ENCODE measurements at regions not wholly inside any gene's neighbourhood (a gene's known extent, or its start where the extent isn't known, plus 50 kb on each side); places are given as distances from the start of the nearest gene placed in this dataset.

DNA sequence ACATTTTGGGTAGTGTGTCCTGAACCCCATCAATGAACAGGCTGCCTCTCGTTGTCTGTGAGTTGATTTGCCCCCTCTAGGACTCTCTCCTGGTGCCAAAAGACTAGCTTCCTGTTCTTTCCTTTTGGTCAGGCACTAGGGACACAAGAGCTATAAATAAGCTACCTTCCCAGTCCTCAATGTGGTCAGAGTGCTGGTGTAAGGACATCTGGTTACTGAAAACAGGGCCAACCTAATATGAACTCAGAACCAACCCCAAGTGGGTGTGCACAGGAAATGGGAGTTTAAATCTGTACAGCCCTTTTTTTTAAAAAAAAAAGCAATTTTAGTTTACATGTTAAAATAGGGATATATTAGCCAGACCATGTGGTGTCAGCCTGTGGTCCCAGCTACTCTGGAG lies 129.2 kb downstream of the ZIC5 start:
- Mint-ChIP-seq H3K4me3 (no peak overlapping the region), H3K36me3 (ENCODE audit: low read depth) (peaks cover 5% of the 10 kb centered on the region), H3K4me1 (peaks cover 8% of the 10 kb centered on the region), H3K27me3 (no peaks in the 10 kb centered on the region), H3K27ac (no peak overlapping the region)
- H3K9me3 ChIP-seq (ENCODE audit: control insufficient read depth, low read length, poor library complexity, severe bottlenecking) = no peaks in the 10 kb centered on the region
- ATAC-seq (no peak), DNase-seq (no peak)

DNA sequence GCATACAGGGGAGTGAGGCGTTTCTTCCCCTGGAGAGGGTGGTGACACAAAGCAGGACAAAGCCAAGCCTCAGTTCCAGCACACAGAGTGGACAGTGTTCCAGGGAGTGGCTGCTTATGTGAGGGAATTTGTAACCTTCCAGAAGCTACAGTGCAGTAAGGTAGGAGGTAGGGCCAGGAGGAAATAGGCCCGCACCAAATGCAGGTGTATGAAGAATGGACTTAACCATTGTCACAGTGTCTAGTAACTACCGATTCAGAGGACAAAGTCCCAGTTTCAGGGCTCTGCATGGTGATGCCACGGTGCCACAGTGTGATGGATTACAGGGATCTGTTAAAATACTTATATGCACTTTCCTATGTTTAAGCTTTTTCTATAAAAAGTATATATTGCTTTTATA lies 135.3 kb downstream of the ZIC5 start:
- no peak for ATAC-seq
- Mint-ChIP-seq H3K4me3 (no peak overlapping the region), H3K27ac (no peak overlapping the region), H3K36me3 (ENCODE audit: low read depth) (peaks cover 5% of the 10 kb centered on the region), H3K27me3 (no peaks in the 10 kb centered on the region), H3K4me1 (peaks cover 11% of the 10 kb centered on the region)
- no peaks in the 10 kb centered on the region for H3K9me3 ChIP-seq (ENCODE audit: control insufficient read depth, low read length, poor library complexity, severe bottlenecking)
- DNase-seq = no peak

DNA sequence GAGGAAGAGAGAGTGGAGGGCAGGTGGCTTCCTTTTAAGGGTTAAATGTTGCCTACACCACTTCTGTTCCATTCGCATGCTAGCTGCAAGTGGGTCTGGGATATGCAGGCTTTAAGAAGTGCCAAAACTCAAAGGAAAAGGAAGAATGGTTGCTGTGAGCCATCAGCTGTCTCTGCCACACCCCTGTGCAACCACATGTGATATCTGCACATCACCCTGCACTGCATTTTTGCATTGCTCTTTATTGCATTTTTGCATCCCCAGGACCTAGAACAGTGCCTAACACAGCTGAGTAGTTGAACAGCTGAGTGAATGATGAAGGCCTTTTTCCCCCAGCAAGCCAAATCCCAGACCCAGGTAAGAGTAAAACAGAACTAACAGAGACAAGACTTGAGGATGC lies 136.1 kb downstream of the ZIC5 start:
- Mint-ChIP-seq H3K36me3 (ENCODE audit: low read depth) (peaks cover 5% of the 10 kb centered on the region), H3K4me3 (no peak overlapping the region), H3K27me3 (no peaks in the 10 kb centered on the region), H3K27ac (no peak overlapping the region), H3K4me1 (peaks cover 7% of the 10 kb centered on the region)
- DNase-seq = no peak
- ATAC-seq = no peak
- H3K9me3 ChIP-seq (ENCODE audit: control insufficient read depth, low read length, poor library complexity, severe bottlenecking) = no peaks in the 10 kb centered on the region

DNA sequence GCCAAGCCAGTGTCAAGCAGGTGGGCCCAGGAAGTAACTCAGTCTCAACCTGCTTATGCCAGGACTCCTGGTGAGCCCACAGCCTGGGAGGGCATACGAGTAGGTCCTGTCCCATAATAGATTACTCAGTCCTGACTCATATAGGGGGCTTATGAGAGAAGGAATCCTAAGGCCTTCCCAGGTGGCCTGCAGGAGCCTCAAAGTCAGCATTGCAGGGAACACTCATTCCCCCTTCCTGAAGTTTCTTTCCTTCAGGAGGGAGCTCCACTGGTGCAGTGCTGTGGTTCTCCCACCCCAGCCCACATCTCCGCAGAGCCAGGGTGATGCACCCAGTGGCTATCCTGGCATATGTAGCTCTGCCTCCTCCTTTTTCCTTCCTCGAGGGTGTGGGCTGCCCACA lies 137.3 kb downstream of the ZIC5 start:
- peaks cover 8% of the 10 kb centered on the region for H3K36me3 Mint-ChIP-seq (ENCODE audit: low read depth)
- no peak overlapping the region for H3K27ac Mint-ChIP-seq
- H3K4me3 Mint-ChIP-seq = no peak overlapping the region
- DNase-seq (no peak), ATAC-seq (no peak)
- H3K9me3 ChIP-seq (ENCODE audit: control insufficient read depth, low read length, poor library complexity, severe bottlenecking) = no peaks in the 10 kb centered on the region
- peaks cover 11% of the 10 kb centered on the region for H3K4me1 Mint-ChIP-seq
- no peaks in the 10 kb centered on the region for H3K27me3 Mint-ChIP-seq

DNA sequence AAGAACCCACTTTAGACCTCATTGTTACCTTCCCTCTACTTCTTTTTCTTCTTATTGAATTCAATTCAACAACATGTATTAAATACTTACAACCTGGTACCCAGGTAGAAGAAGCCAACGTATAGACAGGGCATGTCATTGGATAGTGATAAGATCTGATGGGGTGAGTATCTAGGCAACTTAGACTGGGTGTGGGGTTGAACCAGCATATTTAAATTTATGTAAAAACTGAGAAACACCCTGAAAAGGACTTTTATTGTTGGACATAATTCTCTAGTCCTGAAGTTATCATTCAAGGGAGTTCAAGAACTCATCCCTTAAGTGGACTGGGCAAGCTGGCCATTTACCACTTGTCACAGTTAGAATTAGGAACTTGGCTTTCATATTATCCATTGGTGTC lies 139.2 kb downstream of the ZIC5 start:
- Mint-ChIP-seq H3K4me3 (no peak overlapping the region), H3K4me1 (peaks cover 11% of the 10 kb centered on the region), H3K27ac (no peak overlapping the region), H3K36me3 (ENCODE audit: low read depth) (peaks cover 5% of the 10 kb centered on the region), H3K27me3 (no peaks in the 10 kb centered on the region)
- ATAC-seq (no peak), DNase-seq (no peak)
- H3K9me3 ChIP-seq (ENCODE audit: control insufficient read depth, low read length, poor library complexity, severe bottlenecking) = no peaks in the 10 kb centered on the region

DNA sequence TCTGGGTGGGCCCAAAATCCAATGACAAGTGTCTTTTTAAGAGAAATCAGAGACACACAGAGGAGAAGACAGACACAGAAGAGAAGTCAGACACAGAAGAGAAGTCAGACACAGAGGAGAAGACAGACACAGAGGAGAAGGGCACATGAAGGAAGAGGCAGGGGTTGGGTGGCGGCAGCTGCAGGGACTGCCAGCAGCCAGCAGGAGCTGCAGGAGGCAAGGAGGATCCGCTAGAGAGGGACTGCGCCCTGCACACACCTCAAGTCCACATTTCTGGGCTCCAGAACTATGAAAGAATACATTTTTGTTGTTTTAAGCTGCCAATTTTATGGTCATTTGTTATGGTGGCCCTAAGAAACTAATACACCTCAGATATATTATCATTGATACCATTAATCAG lies 140.6 kb downstream of the ZIC5 start:
- H3K27me3 Mint-ChIP-seq = no peaks in the 10 kb centered on the region

DNA sequence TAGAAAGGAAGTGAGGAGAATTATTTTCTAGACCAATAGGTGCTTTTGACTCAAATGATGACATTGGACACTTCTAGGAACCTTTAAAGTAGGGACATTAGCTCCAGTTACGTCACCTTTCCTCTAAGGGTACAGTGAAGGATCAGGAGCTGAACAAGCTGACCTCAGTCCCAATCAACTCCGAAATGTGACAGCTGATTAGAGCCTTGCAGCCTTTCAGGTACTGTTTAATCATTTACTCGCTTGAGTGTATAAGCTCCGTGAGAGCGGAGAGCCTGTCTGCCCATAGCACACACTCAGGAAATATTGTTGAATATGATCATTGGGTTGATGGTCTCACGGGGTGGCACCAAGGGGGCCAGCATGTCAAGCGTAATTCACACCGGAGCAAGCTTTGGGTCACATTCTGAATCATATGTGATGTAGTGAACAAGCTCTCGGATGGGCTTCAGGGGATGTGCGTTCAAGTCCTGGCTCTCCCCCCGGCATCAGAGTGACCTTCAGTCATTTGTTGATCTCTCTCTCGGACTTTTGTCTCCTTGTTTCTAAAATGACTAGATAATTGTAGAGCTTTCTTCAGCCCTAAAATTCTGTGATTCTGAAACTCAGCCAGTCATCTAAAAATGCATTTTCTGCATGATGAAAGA lies 141.9 kb downstream of the ZIC5 start:
- H3K36me3 Mint-ChIP-seq (ENCODE audit: low read depth) = peaks cover 5% of the 10 kb centered on the region
- H3K9me3 ChIP-seq (ENCODE audit: control insufficient read depth, low read length, poor library complexity, severe bottlenecking) = no peaks in the 10 kb centered on the region
- no peak overlapping the region for H3K27ac Mint-ChIP-seq
- no peak overlapping the region for H3K4me3 Mint-ChIP-seq
- ATAC-seq = no peak
- DNase-seq = no peak
- H3K4me1 Mint-ChIP-seq = peaks cover 7% of the 10 kb centered on the region
- no peaks in the 10 kb centered on the region for H3K27me3 Mint-ChIP-seq

More for the DNA sequence above, 140.6 kb downstream of the ZIC5 start:
- Mint-ChIP-seq H3K36me3 (ENCODE audit: low read depth) (peaks cover 5% of the 10 kb centered on the region), H3K4me3 (no peak overlapping the region), H3K4me1 (peaks cover 10% of the 10 kb centered on the region), H3K27ac (no peak overlapping the region)
- ATAC-seq (no peak), DNase-seq (no peak)
- H3K9me3 ChIP-seq (ENCODE audit: control insufficient read depth, low read length, poor library complexity, severe bottlenecking) = no peaks in the 10 kb centered on the region

DNA sequence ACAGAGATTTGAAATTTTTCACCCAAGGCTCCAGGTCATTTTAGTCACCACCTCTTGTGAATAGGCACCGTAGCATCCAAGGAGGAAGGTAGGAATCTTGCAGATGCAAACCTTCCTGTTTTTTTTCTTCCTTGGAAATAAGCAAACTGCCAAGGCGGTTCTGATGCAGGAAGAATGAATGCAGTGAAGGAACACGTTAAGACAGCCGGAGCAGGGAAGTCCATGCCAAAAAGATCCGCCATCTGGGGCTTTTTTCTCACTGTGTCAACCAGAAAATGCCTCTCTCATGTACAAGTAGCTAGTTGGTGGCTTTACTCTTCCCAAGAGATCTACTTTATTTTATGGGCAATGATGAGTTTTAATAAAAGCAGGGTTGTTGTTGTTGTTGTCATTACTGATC lies 142.4 kb downstream of the ZIC5 start:
- H3K9me3 ChIP-seq (ENCODE audit: control insufficient read depth, low read length, poor library complexity, severe bottlenecking) = no peaks in the 10 kb centered on the region
- DNase-seq = no peak
- Mint-ChIP-seq H3K27ac (no peak overlapping the region), H3K36me3 (ENCODE audit: low read depth) (peaks cover 5% of the 10 kb centered on the region), H3K4me3 (no peak overlapping the region), H3K4me1 (peaks cover 4% of the 10 kb centered on the region), H3K27me3 (no peaks in the 10 kb centered on the region)
- no peak for ATAC-seq

DNA sequence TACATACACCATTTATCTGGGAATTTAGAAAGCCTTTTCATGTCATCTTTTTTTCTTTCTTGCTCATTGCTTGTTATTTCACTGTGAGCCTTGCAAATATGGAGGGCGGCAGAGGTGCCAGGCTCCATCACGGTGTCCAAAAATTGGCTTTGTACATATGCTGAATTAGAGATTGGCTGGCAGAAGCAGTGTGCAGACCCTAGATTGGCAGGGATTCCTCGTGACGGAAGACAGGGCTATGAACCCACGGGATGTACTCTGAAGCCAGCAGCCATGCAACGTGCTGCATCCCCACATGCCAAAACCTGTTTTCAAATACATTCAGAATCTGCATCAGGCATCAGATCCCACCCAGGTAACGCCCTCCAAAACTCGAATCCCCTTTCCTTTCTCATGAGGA lies 142.8 kb downstream of the ZIC5 start:
- Mint-ChIP-seq H3K4me3 (no peak overlapping the region), H3K27ac (no peak overlapping the region), H3K4me1 (peaks cover 4% of the 10 kb centered on the region), H3K36me3 (ENCODE audit: low read depth) (peaks cover 5% of the 10 kb centered on the region), H3K27me3 (no peaks in the 10 kb centered on the region)
- ATAC-seq (no peak), DNase-seq (no peak)
- H3K9me3 ChIP-seq (ENCODE audit: control insufficient read depth, low read length, poor library complexity, severe bottlenecking) = no peaks in the 10 kb centered on the region

DNA sequence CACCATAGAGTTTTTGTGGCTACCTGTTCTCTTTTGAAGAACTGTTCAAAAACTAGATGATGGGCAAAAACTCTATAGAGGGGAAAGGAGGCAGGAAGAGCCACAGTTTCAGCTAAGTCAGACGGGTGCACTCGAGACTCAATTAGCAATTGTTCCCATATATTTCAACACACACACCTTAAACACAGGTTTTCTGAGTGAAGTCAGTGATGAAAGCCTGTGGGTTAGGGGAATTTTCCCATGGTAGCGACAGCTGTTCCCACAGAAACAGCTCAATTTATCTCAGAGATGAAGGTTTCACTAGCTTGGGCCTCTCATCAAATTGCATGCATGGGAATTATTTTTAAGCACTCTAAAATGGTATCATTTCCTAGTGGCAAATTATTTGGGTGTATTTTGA lies 143.4 kb downstream of the ZIC5 start:
- Mint-ChIP-seq H3K27me3 (no peaks in the 10 kb centered on the region), H3K36me3 (ENCODE audit: low read depth) (peaks cover 5% of the 10 kb centered on the region), H3K27ac (no peak overlapping the region), H3K4me1 (peaks cover 4% of the 10 kb centered on the region), H3K4me3 (no peak overlapping the region)
- no peak for ATAC-seq
- H3K9me3 ChIP-seq (ENCODE audit: control insufficient read depth, low read length, poor library complexity, severe bottlenecking) = no peaks in the 10 kb centered on the region
- no peak for DNase-seq

DNA sequence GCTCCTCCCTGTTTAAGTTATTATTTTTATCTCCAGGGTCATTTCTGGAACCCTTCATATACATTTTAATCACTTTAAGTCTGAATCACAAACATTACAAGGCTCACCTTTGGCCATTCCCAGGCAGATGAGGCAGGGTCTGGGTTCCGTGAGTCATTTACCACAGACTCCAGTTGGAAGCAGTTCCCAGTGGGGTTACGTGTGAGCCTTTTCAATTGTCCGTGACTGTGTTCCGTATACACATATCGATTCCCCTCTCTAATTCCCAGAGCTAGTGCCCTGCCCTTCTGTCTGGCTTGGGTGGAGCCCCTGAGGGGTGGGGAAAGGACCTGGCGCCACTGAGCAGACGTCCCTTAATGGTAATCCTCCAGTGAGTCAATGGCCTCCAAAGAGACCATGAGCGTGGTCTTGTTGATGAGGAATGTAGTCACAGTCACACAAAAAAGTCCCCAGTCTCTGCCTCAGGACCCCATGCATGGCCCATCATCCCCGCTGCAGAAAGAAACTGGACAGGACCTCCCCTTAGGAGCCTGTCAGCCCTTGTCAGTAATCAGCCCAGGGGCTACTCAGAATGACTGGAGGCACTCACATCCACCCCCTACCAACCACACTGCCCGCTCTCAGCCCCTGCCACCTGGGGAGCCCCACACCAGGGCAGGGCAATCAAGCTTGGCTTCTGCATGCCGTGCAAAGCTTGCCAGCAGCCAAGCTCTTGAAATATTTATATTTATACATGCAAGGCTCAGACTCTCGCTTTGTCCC lies 144.4 kb downstream of the ZIC5 start:
- no peaks in the 10 kb centered on the region for H3K27me3 Mint-ChIP-seq
- DNase-seq (no peak), ATAC-seq (no peak)
- no peaks in the 10 kb centered on the region for H3K9me3 ChIP-seq (ENCODE audit: control insufficient read depth, low read length, poor library complexity, severe bottlenecking)
- no peak overlapping the region for H3K4me3 Mint-ChIP-seq
- peaks cover 4% of the 10 kb centered on the region for H3K4me1 Mint-ChIP-seq
- H3K27ac Mint-ChIP-seq = no peak overlapping the region
- H3K36me3 Mint-ChIP-seq (ENCODE audit: low read depth) = peaks cover 5% of the 10 kb centered on the region

DNA sequence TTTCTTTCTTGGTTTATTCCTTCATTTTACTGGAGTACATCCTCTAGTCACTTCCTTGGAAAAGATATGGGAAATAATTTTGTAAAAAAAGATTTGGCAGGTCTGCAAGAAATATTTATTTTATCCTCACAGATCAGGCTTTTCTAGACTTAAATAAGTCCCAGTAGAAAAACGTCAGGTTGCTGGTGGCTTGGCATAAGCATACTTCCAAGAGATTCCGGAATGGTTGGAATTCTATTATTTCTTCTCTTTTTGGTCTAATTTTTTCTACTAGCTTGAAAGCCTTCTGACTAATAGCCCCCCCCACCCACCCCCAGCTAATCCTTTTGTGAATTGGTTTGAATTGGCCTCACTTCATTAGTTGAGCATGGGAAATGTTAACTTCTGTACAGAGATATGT lies 147.6 kb downstream of the ZIC5 start:
- Mint-ChIP-seq H3K27ac (no peak overlapping the region), H3K4me1 (peaks cover 2% of the 10 kb centered on the region), H3K27me3 (no peaks in the 10 kb centered on the region), H3K4me3 (no peak overlapping the region), H3K36me3 (ENCODE audit: low read depth) (no peaks in the 10 kb centered on the region)
- DNase-seq (no peak), ATAC-seq (no peak)
- H3K9me3 ChIP-seq (ENCODE audit: control insufficient read depth, low read length, poor library complexity, severe bottlenecking) = no peaks in the 10 kb centered on the region

DNA sequence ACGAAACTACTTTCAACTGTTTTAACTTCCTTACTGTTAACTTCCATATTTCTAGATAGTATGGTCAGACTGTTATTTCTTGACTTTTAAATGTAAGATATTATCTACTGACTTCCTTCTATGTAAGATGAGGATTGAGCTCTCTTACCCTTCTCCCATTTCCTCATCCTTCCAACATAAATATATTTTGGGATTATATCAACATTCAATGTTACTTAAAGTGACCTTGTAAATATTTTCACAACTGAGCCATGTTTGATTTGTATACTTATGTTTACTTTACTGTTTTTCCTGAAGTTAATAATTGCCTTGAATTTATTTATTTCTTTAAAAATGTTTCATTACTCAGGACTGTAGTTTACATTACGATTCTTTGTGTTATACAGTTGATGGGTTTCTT lies 148.7 kb downstream of the ZIC5 start:
- H3K4me3 Mint-ChIP-seq = no peak overlapping the region
- ATAC-seq (no peak), DNase-seq (no peak)
- H3K27ac Mint-ChIP-seq = no peak overlapping the region
- no peaks in the 10 kb centered on the region for H3K36me3 Mint-ChIP-seq (ENCODE audit: low read depth)
- peaks cover 11% of the 10 kb centered on the region for H3K4me1 Mint-ChIP-seq
- H3K9me3 ChIP-seq (ENCODE audit: control insufficient read depth, low read length, poor library complexity, severe bottlenecking) = no peaks in the 10 kb centered on the region
- no peaks in the 10 kb centered on the region for H3K27me3 Mint-ChIP-seq

DNA sequence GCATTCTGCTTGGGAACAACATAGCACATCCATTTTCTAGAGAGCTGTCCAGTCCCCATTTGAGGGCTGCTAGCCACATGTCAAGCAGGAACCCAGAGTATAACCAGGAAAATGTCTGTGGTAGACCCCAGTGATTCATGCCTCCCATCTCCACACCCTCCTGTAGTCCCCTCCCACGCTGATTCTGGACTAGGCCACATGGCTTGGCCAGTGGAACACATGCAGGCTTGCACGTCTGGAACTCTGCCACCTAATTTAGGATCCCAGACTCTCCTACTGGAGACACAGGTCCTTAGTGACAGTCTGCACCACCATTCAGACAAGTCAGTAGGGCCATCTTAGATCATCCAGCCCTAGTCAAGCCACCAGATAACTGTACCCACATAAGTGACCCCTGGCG lies 149.8 kb downstream of the ZIC5 start:
- ATAC-seq = no peak
- Mint-ChIP-seq H3K27ac (no peak overlapping the region), H3K4me3 (no peak overlapping the region), H3K4me1 (peaks cover 18% of the 10 kb centered on the region), H3K27me3 (no peaks in the 10 kb centered on the region), H3K36me3 (ENCODE audit: low read depth) (no peaks in the 10 kb centered on the region)
- H3K9me3 ChIP-seq (ENCODE audit: control insufficient read depth, low read length, poor library complexity, severe bottlenecking) = no peaks in the 10 kb centered on the region
- no peak for DNase-seq

All from T-helper 17 cell (primary cell).